Spinal cord (tissue), 9 donors: ENCODE measurements at regions not wholly inside any gene's neighbourhood (a gene's known extent, or its start where the extent isn't known, plus 50 kb on each side); places are given as distances from the start of the nearest gene placed in this dataset.

ENCODE experiments used
- DNase-seq, 6 donors: peaks; one replicate each; pipeline versions ENCODE4 v3.0.0 to v3.0.0-alpha.2; 2013 to 2015; ENCODE audit warnings: low spot score in 6 of 6, low read depth in 4 of 6
- H3K27ac ChIP-seq: one replicate; pipeline ENCODE4 v1.5.1; 2013; ENCODE audit warnings: low read depth, low read length, control low read depth
- H3K27me3 ChIP-seq: one replicate; pipeline ENCODE4 v1.6.1; 2013; ENCODE audit warnings: low read length; ENCODE audit not compliant: control insufficient read depth, insufficient read depth
- H3K36me3 ChIP-seq: one replicate; pipeline ENCODE4 v1.6.1; 2013; ENCODE audit warnings: low read length; ENCODE audit not compliant: control insufficient read depth, insufficient read depth
- H3K4me1 ChIP-seq: one replicate; pipeline ENCODE4 v1.6.1; 2013; ENCODE audit warnings: low read length; ENCODE audit not compliant: control insufficient read depth, insufficient read depth
- H3K4me3 ChIP-seq: one replicate; pipeline ENCODE4 v1.5.1; 2013; ENCODE audit warnings: low read depth, low read length, control low read depth
- H3K9me3 ChIP-seq: one replicate; pipeline ENCODE4 v1.6.1; 2013; ENCODE audit warnings: low read length; ENCODE audit not compliant: control insufficient read depth, insufficient read depth
- WGBS: methylation state at CpG from one replicate; pipeline ENCODE4 v1.1.5; 2013; ENCODE audit warnings: missing lambda C conversion rate; ENCODE audit not compliant: insufficient coverage; 5-methylcytosine and 5-hydroxymethylcytosine counted together
- donor health status: healthy.

DNA sequence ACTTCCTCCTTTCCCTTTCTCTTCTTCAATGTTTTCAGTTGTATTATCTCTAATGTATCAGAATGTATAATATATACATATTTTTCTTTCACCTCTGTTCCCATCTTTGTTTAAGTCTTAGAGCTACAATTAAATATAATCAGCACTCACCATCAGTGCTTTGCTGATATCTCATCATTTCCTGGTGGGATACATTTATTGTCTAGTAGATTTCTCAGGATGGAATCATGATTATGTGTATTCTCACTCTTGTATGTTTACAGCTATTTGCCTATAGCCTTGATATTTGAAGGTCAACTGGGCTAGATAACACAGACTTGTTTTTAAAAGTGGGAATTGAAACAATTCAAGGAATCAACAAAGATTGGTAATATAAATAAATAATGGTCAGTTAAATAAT lies 124.9 kb upstream of the EEA1 start:
- Histone ChIP-seq H3K4me1 (no peaks in the 10 kb centered on the region), H3K27ac (no peak overlapping the region), H3K4me3 (no peak overlapping the region), H3K9me3 (no peaks in the 10 kb centered on the region), H3K36me3 (no peaks in the 10 kb centered on the region), H3K27me3 (no peaks in the 10 kb centered on the region)
- DNase-seq: no peak

- Histone ChIP-seq H3K27me3 (no peaks in the 10 kb centered on the region), H3K4me1 (no peaks in the 10 kb centered on the region), H3K27ac (no peak overlapping the region), H3K9me3 (no peaks in the 10 kb centered on the region), H3K36me3 (no peaks in the 10 kb centered on the region), H3K4me3 (no peak overlapping the region)
- 68% methylated on average over 3 of the region's 5 CpGs for WGBS
- no peak for DNase-seq
These were observed 126.1 kb upstream of the EEA1 start for GRCh38 chr12:93055221-93055620.

GRCh38 chr12:93056971-93057535 lies 128.0 kb upstream of the EEA1 start:
- Histone ChIP-seq H3K4me1 (peaks cover 5% of the 10 kb centered on the region), H3K27me3 (no peaks in the 10 kb centered on the region), H3K27ac (no peak overlapping the region), H3K4me3 (no peak overlapping the region), H3K36me3 (no peaks in the 10 kb centered on the region), H3K9me3 (no peaks in the 10 kb centered on the region)
- WGBS: 83% methylated on average over 2 of the region's 4 CpGs
- DNase-seq: no peak

- 91% methylated on average over 6 of the region's 7 CpGs for WGBS
- Histone ChIP-seq H3K27ac (no peak overlapping the region), H3K27me3 (no peaks in the 10 kb centered on the region), H3K36me3 (no peaks in the 10 kb centered on the region), H3K4me1 (peaks cover 9% of the 10 kb centered on the region), H3K9me3 (no peaks in the 10 kb centered on the region), H3K4me3 (no peak overlapping the region)
- DNase-seq: no peak
These were observed 129.2 kb upstream of the EEA1 start for GRCh38 chr12:93058280-93058679.

DNA sequence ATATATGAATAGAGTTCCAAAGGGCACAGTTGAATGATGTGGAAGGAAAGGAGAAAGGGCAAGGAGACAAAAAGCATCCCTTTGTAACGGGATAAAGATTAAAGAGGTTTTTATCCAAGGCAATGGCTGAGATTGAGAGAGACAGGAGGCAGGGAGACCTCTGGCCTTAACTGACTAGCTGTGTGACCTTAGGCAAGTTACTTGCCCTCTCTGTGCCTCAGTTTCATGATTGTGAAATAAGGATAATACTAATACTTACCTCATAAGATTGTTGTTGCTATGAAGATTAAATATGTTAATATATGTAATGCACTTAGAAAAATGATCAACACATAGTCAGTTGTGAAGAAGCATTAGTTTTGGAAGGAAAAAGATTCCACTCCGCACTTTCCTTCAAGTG lies 130.2 kb upstream of the EEA1 start:
- H3K4me3 ChIP-seq: no peak overlapping the region
- no peak overlapping the region for H3K27ac ChIP-seq

GRCh38 chr12:93059925-93060665 lies 131.0 kb upstream of the EEA1 start:
- no peaks in the 10 kb centered on the region for H3K36me3 ChIP-seq
- peaks cover 9% of the 10 kb centered on the region for H3K4me1 ChIP-seq
- peak in 1 of 6 donors; percentile 19 for DNase-seq
- no peak overlapping the region for H3K4me3 ChIP-seq
- no peaks in the 10 kb centered on the region for H3K27me3 ChIP-seq
- H3K9me3 ChIP-seq: no peaks in the 10 kb centered on the region
- 100% methylated on average over 1 of the region's 5 CpGs for WGBS
- peak overlapping the region; percentile 62 for H3K27ac ChIP-seq

More for the DNA sequence above, 130.2 kb upstream of the EEA1 start:
- H3K4me1 ChIP-seq: peaks cover 9% of the 10 kb centered on the region
- H3K36me3 ChIP-seq: no peaks in the 10 kb centered on the region
- 100% methylated on average over 2 of the region's 2 CpGs for WGBS
- no peak for DNase-seq
- H3K9me3 ChIP-seq: no peaks in the 10 kb centered on the region
- no peaks in the 10 kb centered on the region for H3K27me3 ChIP-seq

GRCh38 chr12:93060666-93061472 lies 131.8 kb upstream of the EEA1 start:
- no peak overlapping the region for H3K4me3 ChIP-seq
- peak; percentile 43 to 93 (median 66) for DNase-seq
- 25% methylated on average over 4 of the region's 8 CpGs for WGBS

GRCh38 chr12:93061473-93062419 lies 132.7 kb upstream of the EEA1 start:
- no peaks in the 10 kb centered on the region for H3K27me3 ChIP-seq
- peaks cover 9% of the 10 kb centered on the region for H3K4me1 ChIP-seq
- 31% methylated on average over 7 of the region's 9 CpGs for WGBS
- peak overlapping the region; percentile 62 for H3K27ac ChIP-seq
- H3K9me3 ChIP-seq: no peaks in the 10 kb centered on the region
- DNase-seq: peak; percentile 70 to 99 (median 84)
- no peak overlapping the region for H3K4me3 ChIP-seq
- no peaks in the 10 kb centered on the region for H3K36me3 ChIP-seq

More at GRCh38 chr12:93060666-93061472, 131.8 kb upstream of the EEA1 start:
- Histone ChIP-seq H3K27ac (peak overlapping the region; percentile 62), H3K4me1 (peaks cover 9% of the 10 kb centered on the region), H3K27me3 (no peaks in the 10 kb centered on the region), H3K9me3 (no peaks in the 10 kb centered on the region), H3K36me3 (no peaks in the 10 kb centered on the region)

GRCh38 chr12:93065896-93066295 lies 136.8 kb upstream of the EEA1 start:
- no CpG with 5 or more reads among the region's 3 CpGs for WGBS
- Histone ChIP-seq H3K9me3 (no peaks in the 10 kb centered on the region), H3K4me1 (peaks cover 9% of the 10 kb centered on the region), H3K36me3 (no peaks in the 10 kb centered on the region), H3K27me3 (no peaks in the 10 kb centered on the region), H3K27ac (no peak overlapping the region), H3K4me3 (no peak overlapping the region)
- DNase-seq: no peak
